HepG2 (cell line): ENCODE measurements at regions not wholly inside any gene's neighbourhood (a gene's known extent, or its start where the extent isn't known, plus 50 kb on each side); places are given as distances from the start of the nearest gene placed in this dataset.

Experiments
- ATF7 ChIP-seq, 2 experiments: fragments of 450-650 bp in 1 of 2; sonication (generic) in 1 of 2; formaldehyde crosslinking in 1 of 2; IDR thresholded peaks; 2 replicates each; pipeline versions ENCODE4 v1.4.0 to v1.6.1; 2016 to 2020; ENCODE audit warnings: antibody characterized with exemption in 1 of 2, mild to moderate bottlenecking in 1 of 2, missing genetic modification reagents in 1 of 2
- CBX2 ChIP-seq, 2 experiments: fragments of 200-600 bp in 1 of 2; sonication (generic); formaldehyde crosslinking in 1 of 2; IDR thresholded peaks; 2 replicates each; pipeline versions ENCODE4 v1.7.0 to v1.8.1; 2018 to 2022; ENCODE audit warnings: low read depth in 2 of 2, low read length in 1 of 2, mild to moderate bottlenecking in 1 of 2, missing genetic modification reagents in 1 of 2
- CTCF ChIP-seq: sonication (generic); formaldehyde crosslinking; IDR thresholded peaks from 2 replicates; pipeline ENCODE4 v1.5.0; 2020; ENCODE audit warnings: mild to moderate bottlenecking, missing genetic modification reagents, moderate library complexity
- FOXM1 ChIP-seq: sonication (generic); formaldehyde crosslinking; IDR thresholded peaks from 2 replicates; pipeline ENCODE4 v1.5.0; 2020; ENCODE audit warnings: missing genetic modification reagents
- NR3C1 ChIP-seq: sonication (generic); formaldehyde crosslinking; IDR thresholded peaks from 2 replicates; pipeline ENCODE4 v1.4.0; 2020; ENCODE audit warnings: missing genetic modification reagents
- POLR2A ChIP-seq, 2 experiments: IDR thresholded peaks; 2 replicates each; pipeline ENCODE4 v1.6.1; 2011; ENCODE audit warnings: low read depth in 2 of 2, low read length in 2 of 2, mild to moderate bottlenecking in 1 of 2, moderate library complexity in 1 of 2; ENCODE audit not compliant: insufficient read depth in 1 of 2
- RNF219 ChIP-seq: sonication (generic); formaldehyde crosslinking; IDR thresholded peaks from 2 replicates; pipeline ENCODE4 v1.5.0; 2020; ENCODE audit warnings: mild to moderate bottlenecking, missing genetic modification reagents
- SIN3A ChIP-seq: IDR thresholded peaks from 2 replicates; pipeline ENCODE4 v1.6.1; 2011; ENCODE audit warnings: low read depth, mild to moderate bottlenecking, control low read depth, low read length, borderline replicate concordance
- SYNCRIP ChIP-seq: fragments of 200-400 bp; formaldehyde crosslinking; IDR thresholded peaks from 2 replicates; pipeline ENCODE4 v1.6.1; 2018; ENCODE audit warnings: mild to moderate bottlenecking, low read depth, low read length; ENCODE audit not compliant: insufficient read depth

GRCh38 chr14:76322594-76323220 is 53.2 kb upstream of the ESRRB start:
- TF ChIP-seq POLR2A (IDR thresholded peaks at IDR 0.05; ENCODE audit: insufficient read depth in 1 of 2, low read depth in 2 of 2, low read length in 2 of 2) (no peak), CTCF (no peak), NR3C1 (no peak), FOXM1 (CRISPR knock-in tag) (no peak), RNF219 (CRISPR knock-in tag) (no peak), ATF7 (IDR thresholded peaks at IDR 0.05) (no peak), ATF7 (CRISPR knock-in tag; IDR thresholded peaks at IDR 0.05) (no peak), SYNCRIP (no peak), SIN3A (no peak), CBX2 (IDR thresholded peaks at IDR 0.05; ENCODE audit: low read depth, low read length) (no peak), CBX2 (CRISPR knock-in tag; IDR thresholded peaks at IDR 0.05; ENCODE audit: low read depth) (no peak)
